Kidney (tissue), 13 donors: ENCODE measurements at regions not wholly inside any gene's neighbourhood (a gene's known extent, or its start where the extent isn't known, plus 50 kb on each side); places are given as distances from the start of the nearest gene placed in this dataset.

Experiments
- DNase-seq, 5 donors: peaks; one replicate each; pipeline ENCODE4 v3.0.0-alpha.2; 2013 to 2020
- FAIRE-seq: peaks from 2 replicates; lab custom pipeline; 2012; peaks lifted over from hg19 to GRCh38; lab: Jason Lieb, UNC
- H3K27ac ChIP-seq, 2 donors: one replicate each; pipeline ENCODE4 v1.7.0; 2013; ENCODE audit warnings: low read depth in 2 of 2, low read length in 2 of 2, inconsistent platforms in 1 of 2
- H3K27me3 ChIP-seq: one replicate; pipeline ENCODE4 v1.7.1; 2013; ENCODE audit warnings: low read length, inconsistent platforms; ENCODE audit not compliant: control insufficient read depth, insufficient read depth
- H3K36me3 ChIP-seq, 3 donors: one replicate each; pipeline versions ENCODE4 v1.7.0 to v1.7.1; 2013; ENCODE audit warnings: low read length in 3 of 3, control low read depth in 1 of 3, inconsistent platforms in 1 of 3; ENCODE audit not compliant: insufficient read depth in 3 of 3, control insufficient read depth in 2 of 3
- H3K4me1 ChIP-seq, 3 donors: one replicate each; pipeline versions ENCODE4 v1.7.0 to v1.7.1; 2013; ENCODE audit warnings: low read length in 3 of 3, inconsistent platforms in 1 of 3, low read depth in 1 of 3; ENCODE audit not compliant: control insufficient read depth in 2 of 3, insufficient read depth in 2 of 3
- H3K4me3 ChIP-seq, 3 donors: one replicate each; pipeline versions ENCODE4 v1.7.0 to v1.8.1; 2013; ENCODE audit warnings: low read length in 3 of 3, control low read depth in 1 of 3, inconsistent platforms in 1 of 3
- H3K9ac ChIP-seq, 3 donors: one replicate each; pipeline versions ENCODE4 v1.7.0 to v1.7.1; 2013; ENCODE audit warnings: low read length in 3 of 3, control low read depth in 1 of 3, inconsistent platforms in 1 of 3
- H3K9me3 ChIP-seq, 3 donors: one replicate each; pipeline versions ENCODE4 v1.7.0 to v1.7.1; 2013; ENCODE audit warnings: low read length in 3 of 3, control low read depth in 1 of 3, inconsistent platforms in 1 of 3; ENCODE audit not compliant: control insufficient read depth in 2 of 3, insufficient read depth in 1 of 3
- CTCF ChIP-seq: IDR thresholded peaks from 3 replicates; pipeline ENCODE4 v1.5.1; 2012; ENCODE audit warnings: mild to moderate bottlenecking, moderate library complexity, borderline replicate concordance; ENCODE audit not compliant: insufficient read depth; ENCODE audit errors: extremely low read depth
- intact Hi-C: fragments of 100-400 bp; cut with DNase I; formaldehyde crosslinking; loops from one replicate; pipeline ENCODE4 v1.11.1; 2022
- donor health status: control.
- donor health status: control.
- donor health status: control.
- donor health status: control.
- donor health status: control.
- donor health status: DM: yes; HTN: yes; CAD: no.
- donor health status: Normal renal cell carcinoma (clear cell type).

- Histone ChIP-seq H3K9me3 (peaks cover 0 to 24% (median 0%) of the 10 kb centered on the region in 3 donors), H3K4me3 (no peak overlapping the region), H3K27ac (no peak overlapping the region), H3K9ac (no peak overlapping the region), H3K27me3 (no peaks in the 10 kb centered on the region), H3K4me1 (no peaks in the 10 kb centered on the region), H3K36me3 (no peaks in the 10 kb centered on the region)
- intact Hi-C loops = no loop called here
- no peak for FAIRE-seq
- no peak for DNase-seq
- TF ChIP-seq CTCF = no peak
These were observed 360.8 kb downstream of the RBM43 start for GRCh38 chr2:150900913-150901312.

- Histone ChIP-seq H3K36me3 (no peaks in the 10 kb centered on the region), H3K9ac (no peak overlapping the region), H3K27me3 (no peaks in the 10 kb centered on the region), H3K4me3 (no peak overlapping the region), H3K27ac (no peak overlapping the region), H3K9me3 (peaks cover 0 to 13% (median 0%) of the 10 kb centered on the region in 3 donors), H3K4me1 (no peaks in the 10 kb centered on the region)
- DNase-seq (no peak), FAIRE-seq (no peak)
- TF ChIP-seq CTCF = no peak
- intact Hi-C loops = no loop called here
These were observed 365.7 kb downstream of the RBM43 start for GRCh38 chr2:150895968-150896367.

- H3K9ac ChIP-seq = no peak overlapping the region
- no peaks in the 10 kb centered on the region for H3K4me1 ChIP-seq
- H3K36me3 ChIP-seq = no peaks in the 10 kb centered on the region
- no peak overlapping the region for H3K4me3 ChIP-seq
- DNase-seq = no peak
- H3K9me3 ChIP-seq = no peaks in the 10 kb centered on the region
- no peak for TF ChIP-seq CTCF
- no peaks in the 10 kb centered on the region for H3K27me3 ChIP-seq
- intact Hi-C loops = no loop called here
- H3K27ac ChIP-seq = no peak overlapping the region
- FAIRE-seq = no peak
These were observed 372.5 kb downstream of the RBM43 start for GRCh38 chr2:150889141-150889540.

- H3K4me3 ChIP-seq = no peak overlapping the region
- H3K36me3 ChIP-seq = no peaks in the 10 kb centered on the region
- intact Hi-C loops = no loop called here
- FAIRE-seq (no peak), DNase-seq (no peak)
- no peak overlapping the region for H3K27ac ChIP-seq
- H3K9me3 ChIP-seq = no peaks in the 10 kb centered on the region
- no peak overlapping the region for H3K9ac ChIP-seq
- no peaks in the 10 kb centered on the region for H3K4me1 ChIP-seq
- no peak for TF ChIP-seq CTCF
- no peaks in the 10 kb centered on the region for H3K27me3 ChIP-seq
These were observed 373.3 kb downstream of the RBM43 start for GRCh38 chr2:150888337-150888736.
